ENCODE measurements at regions not wholly inside any gene's neighbourhood (a gene's known extent, or its start where the extent isn't known, plus 50 kb on each side); places are given as distances from the start of the nearest gene placed in this dataset.

- ATAC-seq (no peak), DNase-seq (no peak), FAIRE-seq (no peak)
- Histone ChIP-seq H3K4me1 (no peaks in the 10 kb centered on the region), H3K9me3 (no peaks in the 10 kb centered on the region), H3K27ac (no peak overlapping the region), H3K27me3 (no peaks in the 10 kb centered on the region), H3K36me3 (no peaks in the 10 kb centered on the region), H3K4me3 (no peak overlapping the region)
- no peak for TF ChIP-seq CTCF (IDR thresholded peaks at IDR 0.05)
- WGBS, 2 donors: 73 to 75% methylated on average over 6 of the region's 6 CpGs
- intact Hi-C loops (cut with DNase I): no loop called here
Observed at GRCh38 chr11:15884777-15885540, 471.4 kb downstream of the SOX6 start.

GRCh38 chr11:15885854-15886253 lies 470.5 kb downstream of the SOX6 start:
- Histone ChIP-seq H3K27me3 (no peaks in the 10 kb centered on the region), H3K9me3 (no peaks in the 10 kb centered on the region), H3K4me3 (no peak overlapping the region), H3K27ac (no peak overlapping the region), H3K36me3 (no peaks in the 10 kb centered on the region), H3K4me1 (no peaks in the 10 kb centered on the region)
- no peak for TF ChIP-seq CTCF (IDR thresholded peaks at IDR 0.05)
- DNase-seq (no peak), ATAC-seq (no peak), FAIRE-seq (no peak)
- intact Hi-C loops (cut with DNase I): no loop called here
- WGBS, 2 donors: 85 to 86% methylated on average over 5 of the region's 5 CpGs

- H3K4me1 ChIP-seq: no peaks in the 10 kb centered on the region
- H3K4me3 ChIP-seq: no peak overlapping the region
- no peaks in the 10 kb centered on the region for H3K27me3 ChIP-seq
- H3K36me3 ChIP-seq: no peaks in the 10 kb centered on the region
- no peak for TF ChIP-seq CTCF (IDR thresholded peaks at IDR 0.05)
- no peak overlapping the region for H3K27ac ChIP-seq
- FAIRE-seq: no peak
- WGBS, 2 donors: 72 to 80% methylated on average over 4 of the region's 4 CpGs
- H3K9me3 ChIP-seq: no peaks in the 10 kb centered on the region
- no peak for ATAC-seq
- intact Hi-C loops (cut with DNase I): no loop called here
- DNase-seq: no peak
Observed at GRCh38 chr11:15886299-15886698, 470.0 kb downstream of the SOX6 start.

DNA sequence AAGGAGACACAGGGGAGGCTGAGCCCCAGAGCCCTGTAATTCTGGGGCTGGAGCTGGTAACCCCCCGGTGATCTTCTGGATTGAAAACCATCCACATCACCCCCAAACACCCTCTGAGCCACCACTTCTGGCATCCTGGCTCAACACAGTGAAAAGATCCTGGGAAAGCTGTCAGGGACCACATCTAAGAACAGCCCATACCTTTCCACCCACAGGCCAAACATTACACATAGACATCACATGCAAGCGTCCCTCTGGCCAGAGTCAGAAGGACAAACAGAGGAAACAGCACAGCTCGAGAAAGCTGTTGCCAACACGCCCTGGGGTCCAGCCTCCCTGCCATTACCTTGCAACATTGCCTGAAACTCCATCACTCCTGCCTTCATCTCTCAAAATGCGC lies 469.5 kb downstream of the SOX6 start:
- Histone ChIP-seq H3K4me3 (no peak overlapping the region), H3K36me3 (no peaks in the 10 kb centered on the region), H3K4me1 (no peaks in the 10 kb centered on the region), H3K27me3 (no peaks in the 10 kb centered on the region), H3K27ac (no peak overlapping the region), H3K9me3 (no peaks in the 10 kb centered on the region)
- intact Hi-C loops (cut with DNase I): no loop called here
- no peak for FAIRE-seq
- 71 to 82% methylated on average over 5 of the region's 5 CpGs for WGBS, 2 donors
- TF ChIP-seq CTCF (IDR thresholded peaks at IDR 0.05): no peak
- DNase-seq: no peak
- no peak for ATAC-seq

- Histone ChIP-seq H3K4me1 (no peaks in the 10 kb centered on the region), H3K36me3 (no peaks in the 10 kb centered on the region), H3K4me3 (no peak overlapping the region), H3K27ac (no peak overlapping the region), H3K9me3 (no peaks in the 10 kb centered on the region), H3K27me3 (no peaks in the 10 kb centered on the region)
- 72 to 82% methylated on average over 2 of the region's 2 CpGs for WGBS, 2 donors
- ATAC-seq: no peak
- FAIRE-seq: no peak
- no peak for DNase-seq
- intact Hi-C loops (cut with DNase I): no loop called here
- TF ChIP-seq CTCF (IDR thresholded peaks at IDR 0.05): no peak
Observed at GRCh38 chr11:15888556-15889345, 467.6 kb downstream of the SOX6 start.
